SK-N-MC (cell line): ENCODE measurements at regions not wholly inside any gene's neighbourhood (a gene's known extent, or its start where the extent isn't known, plus 50 kb on each side); places are given as distances from the start of the nearest gene placed in this dataset.

Experiments
- EZH2 ChIP-seq: fragments of 200-600 bp; sonication (generic); IDR thresholded peaks from one replicate; pipeline ENCODE4 v1.6.1; 2017; ENCODE audit warnings: antibody characterized with exemption
- POLR2AphosphoS5 ChIP-seq: IDR thresholded peaks from 2 replicates; pipeline ENCODE4 v1.6.1; 2012; ENCODE audit warnings: mild to moderate bottlenecking, low read depth, low read length, borderline replicate concordance

DNA sequence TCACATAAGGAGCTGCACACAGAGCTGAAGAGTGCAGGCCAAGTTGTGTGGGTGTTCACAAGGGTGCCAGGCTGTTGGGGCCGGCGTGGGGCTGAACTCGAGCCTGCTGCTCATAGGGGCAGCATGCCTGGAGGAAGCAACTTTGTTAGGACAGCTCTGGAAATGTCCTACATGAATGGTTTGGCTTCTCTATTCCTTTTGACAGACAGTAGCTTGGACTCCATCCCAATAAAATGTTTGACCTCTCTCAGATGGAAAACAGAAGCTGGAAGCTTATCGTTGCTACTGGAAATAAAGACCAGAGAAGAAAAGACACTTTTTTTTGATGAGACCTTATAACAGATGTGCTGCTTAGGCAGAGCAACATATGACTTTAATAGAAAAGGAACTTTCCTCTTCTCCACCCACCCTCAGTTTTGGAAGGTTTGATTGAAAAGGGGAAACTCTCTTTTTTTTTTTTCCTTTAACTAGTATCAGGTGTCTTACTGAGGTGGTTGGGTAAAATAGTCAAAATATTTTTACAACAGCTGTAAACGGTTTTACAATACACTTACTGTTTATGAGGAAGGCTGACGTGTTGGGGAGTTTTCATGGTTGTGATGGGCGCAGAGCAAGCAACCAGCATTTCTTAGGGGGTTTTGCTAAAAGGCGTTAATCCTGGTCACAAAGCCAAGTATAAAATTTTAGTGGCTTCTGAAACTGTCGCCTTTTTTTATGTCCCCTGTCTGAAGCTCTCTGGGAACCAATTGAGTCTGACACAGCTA, 80.7 kb upstream of the EEF1E1 start:
- TF ChIP-seq EZH2 (no peak), POLR2AphosphoS5 (no peak)
